Smooth muscle cell (in vitro differentiated cells): ENCODE measurements at regions not wholly inside any gene's neighbourhood (a gene's known extent, or its start where the extent isn't known, plus 50 kb on each side); places are given as distances from the start of the nearest gene placed in this dataset.
A peak's percentile ranks its signal among the peaks of the same experiment; 100 is the strongest.

Experiments
- DNase-seq: peaks from one replicate; lab custom pipeline; 2025; ENCODE audit not compliant: unreplicated experiment; lab: John Stamatoyannopoulos, UW
- H2AFZ ChIP-seq: fragments of 200-600 bp; sonication (generic); 2 replicates; pipeline ENCODE4 v1.6.0; 2016; ENCODE audit warnings: antibody characterized with exemption, low read depth, mild to moderate bottlenecking
- H3F3A ChIP-seq: fragments of 200-600 bp; sonication (generic); 2 replicates; pipeline ENCODE4 v1.6.0; 2017; ENCODE audit warnings: antibody characterized with exemption, low read depth
- H3K27ac ChIP-seq: fragments of 200-600 bp; sonication (generic); 2 replicates; pipeline ENCODE4 v1.5.1; 2016; ENCODE audit warnings: low read depth, mild to moderate bottlenecking
- H3K27me3 ChIP-seq: fragments of 200-600 bp; sonication (generic); 2 replicates; pipeline ENCODE4 v1.6.1; 2016; ENCODE audit warnings: low read depth, mild to moderate bottlenecking
- H3K36me3 ChIP-seq: fragments of 200-600 bp; sonication (generic); 2 replicates; pipeline ENCODE4 v1.5.1; 2016; ENCODE audit warnings: low read depth
- H3K4me1 ChIP-seq: fragments of 200-600 bp; sonication (generic); 2 replicates; pipeline ENCODE4 v1.5.1; 2016; ENCODE audit warnings: low read depth
- H3K4me2 ChIP-seq: fragments of 200-600 bp; sonication (generic); 2 replicates; pipeline ENCODE4 v1.6.0; 2016; ENCODE audit warnings: mild to moderate bottlenecking
- H3K4me3 ChIP-seq: fragments of 200-600 bp; sonication (generic); 2 replicates; pipeline ENCODE4 v1.5.1; 2016; ENCODE audit warnings: mild to moderate bottlenecking
- H3K79me2 ChIP-seq: fragments of 200-600 bp; sonication (generic); 2 replicates; pipeline ENCODE4 v1.6.0; 2016; ENCODE audit warnings: low read depth, mild to moderate bottlenecking
- H3K9ac ChIP-seq: fragments of 200-600 bp; sonication (generic); 2 replicates; pipeline ENCODE4 v1.6.0; 2016; ENCODE audit warnings: low read depth
- H3K9me3 ChIP-seq: fragments of 200-600 bp; sonication (generic); replicated peaks from 2 replicates; pipeline ENCODE4 v1.5.1; 2016; ENCODE audit warnings: low read depth
- H4K20me1 ChIP-seq: fragments of 200-600 bp; sonication (generic); 2 replicates; pipeline ENCODE4 v1.6.0; 2016; ENCODE audit warnings: low read depth
- CTCF ChIP-seq: fragments of 200-600 bp; sonication (generic); IDR thresholded peaks from 2 replicates; pipeline ENCODE4 v1.5.1; 2017; ENCODE audit warnings: borderline replicate concordance, mild to moderate bottlenecking, antibody characterized with exemption; ENCODE audit not compliant: insufficient read depth, poor library complexity, severe bottlenecking
- WGBS: methylation state at CpG from one replicate; pipeline ENCODE4 v1.1.7; 2016; ENCODE audit warnings: low lambda C conversion rate; 5-methylcytosine and 5-hydroxymethylcytosine counted together

GRCh38 chr11:106446302-106446701 is 368.8 kb downstream of the AASDHPPT start:
- H4K20me1 ChIP-seq: no peaks in the 10 kb centered on the region
- H3K27me3 ChIP-seq: no peaks in the 10 kb centered on the region
- H3K79me2 ChIP-seq: no peaks in the 10 kb centered on the region
- no peaks in the 10 kb centered on the region for H3K9me3 ChIP-seq
- peaks cover 18% of the 10 kb centered on the region for H3F3A ChIP-seq
- no peaks in the 10 kb centered on the region for H3K36me3 ChIP-seq
- H3K4me1 ChIP-seq: peaks cover 7% of the 10 kb centered on the region
- peak overlapping the region; percentile 60 for H3K4me2 ChIP-seq
- no peak overlapping the region for H2AFZ ChIP-seq
- H3K27ac ChIP-seq: no peak overlapping the region
- WGBS: 100% methylated on average over 1 of the region's 1 CpG
- no peak for DNase-seq
- H3K9ac ChIP-seq: no peak overlapping the region
- no peak for TF ChIP-seq CTCF
- H3K4me3 ChIP-seq: no peak overlapping the region

- DNase-seq: no peak
- no peaks in the 10 kb centered on the region for H3K79me2 ChIP-seq
- no peaks in the 10 kb centered on the region for H4K20me1 ChIP-seq
- H3K27me3 ChIP-seq: no peaks in the 10 kb centered on the region
- no peaks in the 10 kb centered on the region for H3K9me3 ChIP-seq
- H3K4me3 ChIP-seq: peak overlapping the region; percentile 19
- H3K4me1 ChIP-seq: peaks cover 7% of the 10 kb centered on the region
- H3F3A ChIP-seq: peaks cover 18% of the 10 kb centered on the region
- H3K36me3 ChIP-seq: no peaks in the 10 kb centered on the region
- peak overlapping the region; percentile 60 for H3K4me2 ChIP-seq
- H3K9ac ChIP-seq: no peak overlapping the region
- no peak overlapping the region for H3K27ac ChIP-seq
- TF ChIP-seq CTCF: no peak
- WGBS: 28% methylated on average over 4 of the region's 4 CpGs
- H2AFZ ChIP-seq: no peak overlapping the region
Measured at GRCh38 chr11:106446955-106447354, 369.5 kb downstream of the AASDHPPT start.

GRCh38 chr11:106447631-106448191 is 370.2 kb downstream of the AASDHPPT start:
- no peak overlapping the region for H3K9ac ChIP-seq
- peak overlapping the region; percentile 1 for H3K27ac ChIP-seq
- TF ChIP-seq CTCF: no peak
- no peak overlapping the region for H2AFZ ChIP-seq
- peaks cover 18% of the 10 kb centered on the region for H3F3A ChIP-seq
- peak overlapping the region; percentile 19 for H3K4me3 ChIP-seq
- no peaks in the 10 kb centered on the region for H3K79me2 ChIP-seq
- no peaks in the 10 kb centered on the region for H3K27me3 ChIP-seq
- no peaks in the 10 kb centered on the region for H3K9me3 ChIP-seq
- H4K20me1 ChIP-seq: no peaks in the 10 kb centered on the region
- no peak for DNase-seq
- peaks cover 7% of the 10 kb centered on the region for H3K4me1 ChIP-seq
- H3K36me3 ChIP-seq: no peaks in the 10 kb centered on the region
- 26% methylated on average over 5 of the region's 5 CpGs for WGBS
- H3K4me2 ChIP-seq: peak overlapping the region; percentile 60

GRCh38 chr11:106449763-106450162 is 372.3 kb downstream of the AASDHPPT start:
- H3K27ac ChIP-seq: no peak overlapping the region
- 59% methylated on average over 3 of the region's 3 CpGs for WGBS
- no peak overlapping the region for H3K9ac ChIP-seq
- H3K4me1 ChIP-seq: peaks cover 7% of the 10 kb centered on the region
- H3K27me3 ChIP-seq: no peaks in the 10 kb centered on the region
- no peaks in the 10 kb centered on the region for H3K9me3 ChIP-seq
- H3K36me3 ChIP-seq: no peaks in the 10 kb centered on the region
- H3F3A ChIP-seq: peaks cover 18% of the 10 kb centered on the region
- no peak for DNase-seq
- H4K20me1 ChIP-seq: no peaks in the 10 kb centered on the region
- no peak for TF ChIP-seq CTCF
- no peaks in the 10 kb centered on the region for H3K79me2 ChIP-seq
- no peak overlapping the region for H3K4me3 ChIP-seq
- no peak overlapping the region for H2AFZ ChIP-seq
- no peak overlapping the region for H3K4me2 ChIP-seq
